ENCODE measurements at regions not wholly inside any gene's neighbourhood (a gene's known extent, or its start where the extent isn't known, plus 50 kb on each side); places are given as distances from the start of the nearest gene placed in this dataset.

DNA sequence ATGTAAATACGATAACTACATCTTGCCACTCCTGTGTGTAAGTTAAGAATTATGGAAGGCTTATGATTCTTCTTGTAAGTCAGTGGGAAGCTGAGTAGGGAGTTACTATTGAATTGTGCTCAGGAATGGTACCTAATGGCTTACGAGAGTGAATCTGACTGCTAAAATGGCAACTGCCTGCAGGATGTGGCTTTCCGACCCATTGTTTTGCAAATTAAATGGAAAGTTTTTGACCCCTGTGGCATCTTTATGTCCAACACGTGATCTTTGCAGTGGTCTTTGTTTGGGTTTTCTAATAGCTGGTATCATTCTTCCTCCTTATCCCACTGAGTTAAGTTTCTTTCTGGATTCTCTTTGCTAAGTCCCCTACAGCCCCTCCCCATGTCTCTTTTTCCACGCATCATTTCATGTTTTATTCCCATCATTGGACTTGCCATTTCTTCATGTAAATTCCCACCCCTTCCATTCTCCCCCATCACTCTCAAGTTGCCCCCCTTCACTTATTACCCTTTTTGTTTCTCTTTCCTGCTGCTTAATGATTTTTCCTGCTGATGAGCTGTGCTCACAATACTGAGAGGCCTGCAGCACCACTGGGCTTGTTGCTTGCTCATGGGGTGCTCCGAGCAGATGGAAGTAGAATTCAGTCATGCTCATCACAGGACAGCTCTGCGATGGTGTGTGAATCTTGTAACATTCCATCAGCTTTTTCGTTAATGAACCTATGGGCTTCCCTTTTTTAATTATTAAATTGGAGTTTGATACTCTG is 428.2 kb upstream of the IL12A start:
- peaks cover 4% of the 10 kb centered on the region for H3K27me3 Mint-ChIP-seq (ENCODE audit: unreplicated experiment)
- H3K4me3 Mint-ChIP-seq (ENCODE audit: unreplicated experiment): no peak overlapping the region
- H3K9me3 Mint-ChIP-seq (ENCODE audit: unreplicated experiment): no peaks in the 10 kb centered on the region
- TF ChIP-seq, protein P1, sequence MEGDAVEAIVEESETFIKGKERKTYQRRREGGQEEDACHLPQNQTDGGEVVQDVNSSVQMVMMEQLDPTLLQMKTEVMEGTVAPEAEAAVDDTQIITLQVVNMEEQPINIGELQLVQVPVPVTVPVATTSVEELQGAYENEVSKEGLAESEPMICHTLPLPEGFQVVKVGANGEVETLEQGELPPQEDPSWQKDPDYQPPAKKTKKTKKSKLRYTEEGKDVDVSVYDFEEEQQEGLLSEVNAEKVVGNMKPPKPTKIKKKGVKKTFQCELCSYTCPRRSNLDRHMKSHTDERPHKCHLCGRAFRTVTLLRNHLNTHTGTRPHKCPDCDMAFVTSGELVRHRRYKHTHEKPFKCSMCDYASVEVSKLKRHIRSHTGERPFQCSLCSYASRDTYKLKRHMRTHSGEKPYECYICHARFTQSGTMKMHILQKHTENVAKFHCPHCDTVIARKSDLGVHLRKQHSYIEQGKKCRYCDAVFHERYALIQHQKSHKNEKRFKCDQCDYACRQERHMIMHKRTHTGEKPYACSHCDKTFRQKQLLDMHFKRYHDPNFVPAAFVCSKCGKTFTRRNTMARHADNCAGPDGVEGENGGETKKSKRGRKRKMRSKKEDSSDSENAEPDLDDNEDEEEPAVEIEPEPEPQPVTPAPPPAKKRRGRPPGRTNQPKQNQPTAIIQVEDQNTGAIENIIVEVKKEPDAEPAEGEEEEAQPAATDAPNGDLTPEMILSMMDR (IDR thresholded peaks at IDR 0.05; ENCODE audit: partially characterized antibody, unreplicated experiment): no peak
- peaks cover 3% of the 10 kb centered on the region for H3K4me1 Mint-ChIP-seq (ENCODE audit: low read depth, unreplicated experiment)
- no peak for DNase-seq
- no peaks in the 10 kb centered on the region for H3K36me3 Mint-ChIP-seq (ENCODE audit: unreplicated experiment)
- no peak overlapping the region for H3K27ac Mint-ChIP-seq (ENCODE audit: unreplicated experiment)

DNA sequence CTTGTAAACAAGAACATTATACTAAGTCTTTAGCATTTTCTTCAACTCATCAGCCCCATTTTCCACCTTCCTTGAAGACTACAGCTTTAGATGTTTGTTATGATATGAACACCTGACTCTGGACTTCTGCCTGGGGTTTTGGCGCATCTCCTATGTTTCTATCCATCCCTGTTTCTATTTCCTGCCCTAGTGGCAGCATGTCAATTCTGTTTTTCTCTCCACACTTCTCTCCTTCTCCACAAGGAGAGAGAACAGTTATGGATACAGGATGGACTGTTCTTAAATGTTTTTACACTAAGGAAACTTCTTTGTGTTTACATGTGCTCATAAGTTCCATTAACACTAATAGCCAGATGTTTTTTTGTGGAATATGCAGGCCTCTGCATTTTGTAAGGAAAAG is 423.3 kb upstream of the IL12A start:
- peaks cover 2% of the 10 kb centered on the region for H3K27me3 Mint-ChIP-seq (ENCODE audit: unreplicated experiment)
- no peak overlapping the region for H3K27ac Mint-ChIP-seq (ENCODE audit: unreplicated experiment)
- H3K4me3 Mint-ChIP-seq (ENCODE audit: unreplicated experiment): no peak overlapping the region
- peaks cover 3% of the 10 kb centered on the region for H3K4me1 Mint-ChIP-seq (ENCODE audit: low read depth, unreplicated experiment)
- TF ChIP-seq, protein P1 (IDR thresholded peaks at IDR 0.05; ENCODE audit: partially characterized antibody, unreplicated experiment): no peak
- no peak for DNase-seq
- no peaks in the 10 kb centered on the region for H3K9me3 Mint-ChIP-seq (ENCODE audit: unreplicated experiment)
- no peaks in the 10 kb centered on the region for H3K36me3 Mint-ChIP-seq (ENCODE audit: unreplicated experiment)

DNA sequence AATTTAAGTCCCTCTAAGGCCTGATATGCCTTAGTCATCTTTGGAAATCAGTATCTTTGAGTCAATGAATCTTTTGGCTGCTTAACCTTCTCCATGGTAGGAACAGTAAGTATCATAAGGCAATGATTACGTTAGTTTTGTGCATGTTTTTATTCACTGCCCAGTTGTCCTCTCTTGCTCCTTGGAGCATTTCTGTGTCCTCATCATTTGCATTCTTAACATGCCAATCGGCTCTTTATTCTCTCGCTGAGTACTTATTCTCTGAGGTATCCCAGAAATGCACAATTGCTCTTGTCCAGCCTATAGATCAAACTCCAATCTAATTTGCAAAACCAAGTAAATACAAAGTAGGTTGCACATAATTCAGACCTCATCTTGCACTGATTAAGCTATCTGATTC is 405.0 kb upstream of the IL12A start:
- H3K27ac Mint-ChIP-seq (ENCODE audit: unreplicated experiment): no peak overlapping the region

DNA sequence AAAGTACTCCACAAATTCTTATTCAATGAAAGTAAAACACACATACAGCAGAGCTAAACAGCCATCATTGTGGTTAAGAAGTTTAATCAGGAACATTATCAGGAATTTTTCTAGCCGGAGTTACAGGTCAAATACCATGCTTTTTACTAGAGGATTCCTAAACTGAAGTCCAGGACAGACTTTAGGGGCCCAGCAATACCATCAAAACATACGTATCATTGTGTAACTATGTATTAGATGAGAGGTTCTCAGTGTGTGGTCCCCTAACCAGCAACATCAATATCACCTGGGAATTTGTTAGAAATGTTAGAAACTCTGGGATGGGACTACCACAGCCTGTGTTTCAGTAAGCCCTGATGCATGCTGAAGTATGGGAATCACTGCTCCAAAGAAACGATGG is 404.2 kb upstream of the IL12A start:
- Mint-ChIP-seq H3K27ac (ENCODE audit: unreplicated experiment) (no peak overlapping the region), H3K36me3 (ENCODE audit: unreplicated experiment) (no peaks in the 10 kb centered on the region), H3K4me3 (ENCODE audit: unreplicated experiment) (no peak overlapping the region), H3K27me3 (ENCODE audit: unreplicated experiment) (peaks cover 5% of the 10 kb centered on the region), H3K9me3 (ENCODE audit: unreplicated experiment) (no peaks in the 10 kb centered on the region), H3K4me1 (ENCODE audit: low read depth, unreplicated experiment) (no peaks in the 10 kb centered on the region)
- DNase-seq: no peak
- TF ChIP-seq, protein P1 (IDR thresholded peaks at IDR 0.05; ENCODE audit: partially characterized antibody, unreplicated experiment): no peak

More for the DNA sequence above, 405.0 kb upstream of the IL12A start:
- Mint-ChIP-seq H3K27me3 (ENCODE audit: unreplicated experiment) (peaks cover 5% of the 10 kb centered on the region), H3K4me1 (ENCODE audit: low read depth, unreplicated experiment) (no peaks in the 10 kb centered on the region), H3K36me3 (ENCODE audit: unreplicated experiment) (no peaks in the 10 kb centered on the region), H3K4me3 (ENCODE audit: unreplicated experiment) (no peak overlapping the region), H3K9me3 (ENCODE audit: unreplicated experiment) (peaks cover under 1% of the 10 kb centered on the region)
- TF ChIP-seq, protein P1 (IDR thresholded peaks at IDR 0.05; ENCODE audit: partially characterized antibody, unreplicated experiment): no peak
- no peak for DNase-seq

GRCh38 chr3:159586571-159587202 is 401.9 kb upstream of the IL12A start:
- Mint-ChIP-seq H3K4me3 (ENCODE audit: unreplicated experiment) (no peak overlapping the region), H3K27ac (ENCODE audit: unreplicated experiment) (no peak overlapping the region), H3K4me1 (ENCODE audit: low read depth, unreplicated experiment) (no peaks in the 10 kb centered on the region), H3K9me3 (ENCODE audit: unreplicated experiment) (no peaks in the 10 kb centered on the region), H3K36me3 (ENCODE audit: unreplicated experiment) (no peaks in the 10 kb centered on the region), H3K27me3 (ENCODE audit: unreplicated experiment) (peaks cover 5% of the 10 kb centered on the region)
- peak; percentile 62 for DNase-seq
- TF ChIP-seq, protein P1 (IDR thresholded peaks at IDR 0.05; ENCODE audit: partially characterized antibody, unreplicated experiment): peak; percentile 62
